ENCODE measurements at regions not wholly inside any gene's neighbourhood (a gene's known extent, or its start where the extent isn't known, plus 50 kb on each side); places are given as distances from the start of the nearest gene placed in this dataset.
A peak's percentile ranks its signal among the peaks of the same experiment; 100 is the strongest.

- no peak for DNase-seq (ENCODE audit: low spot score)
Measured at GRCh38 chr2:66802877-66803276, 368.0 kb downstream of the MEIS1 start.

DNA sequence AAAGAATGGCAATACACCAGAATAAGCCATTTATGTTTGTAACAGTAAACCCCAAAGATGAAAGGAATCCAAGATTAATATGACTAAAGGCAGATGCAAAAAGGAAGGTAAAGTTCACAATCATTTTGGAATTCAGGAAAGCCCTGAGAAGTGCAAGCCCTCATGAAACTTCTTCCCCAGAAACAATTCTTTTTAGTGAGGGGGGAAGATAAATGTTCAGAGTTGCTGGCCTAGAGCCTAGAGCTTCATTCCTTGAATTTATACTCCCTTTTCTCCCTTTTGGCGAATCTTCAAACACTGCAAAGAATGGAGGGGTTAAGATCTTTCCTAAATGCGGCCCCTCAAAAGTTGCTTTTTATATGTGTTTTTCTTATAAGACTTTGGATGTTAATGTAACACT is 368.8 kb downstream of the MEIS1 start:
- peak; percentile 8 for DNase-seq (ENCODE audit: low spot score)

DNA sequence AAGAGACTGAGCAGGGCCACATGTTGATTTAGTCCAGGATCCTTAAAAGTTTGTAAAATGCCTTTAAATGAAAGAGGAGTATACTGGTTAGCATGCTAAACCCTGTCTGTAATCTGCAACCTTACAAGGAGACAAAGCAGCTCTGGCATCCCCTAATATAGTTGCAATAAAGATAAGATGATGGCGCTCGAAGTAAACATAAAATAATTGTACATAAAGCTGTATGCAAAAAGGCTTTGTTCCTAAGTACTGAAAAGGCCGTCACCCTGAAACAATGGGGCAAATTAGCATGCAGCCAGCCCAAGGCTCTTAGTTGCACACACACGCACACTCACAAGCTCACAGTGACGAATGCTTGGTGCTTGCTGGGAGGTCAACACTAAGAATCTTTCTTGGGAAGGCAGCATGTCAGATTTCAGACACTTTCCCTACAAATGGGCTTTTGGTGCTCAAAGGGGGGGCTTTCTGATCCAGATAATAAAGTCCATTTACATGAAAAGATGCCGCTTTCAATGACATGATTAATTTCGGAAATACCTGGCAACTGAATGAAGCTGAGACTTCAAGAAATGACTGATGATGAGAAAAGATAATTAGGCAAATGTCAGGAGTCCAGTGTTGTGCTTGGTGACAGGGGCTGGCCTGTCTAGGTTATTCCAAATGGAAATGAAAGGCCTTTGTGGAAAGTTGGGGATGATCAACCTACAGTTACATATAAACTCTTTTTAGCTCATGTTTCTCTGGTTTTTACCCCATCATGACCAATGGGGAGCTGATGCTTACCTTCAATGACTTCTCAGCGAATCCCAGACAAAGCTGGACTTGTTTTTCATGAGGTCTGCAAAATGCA is 370.3 kb downstream of the MEIS1 start:
- DNase-seq (ENCODE audit: low spot score), result no peak

- DNase-seq (ENCODE audit: low spot score), result no peak
Measured at GRCh38 chr2:66805968-66806367, 371.0 kb downstream of the MEIS1 start.

DNA sequence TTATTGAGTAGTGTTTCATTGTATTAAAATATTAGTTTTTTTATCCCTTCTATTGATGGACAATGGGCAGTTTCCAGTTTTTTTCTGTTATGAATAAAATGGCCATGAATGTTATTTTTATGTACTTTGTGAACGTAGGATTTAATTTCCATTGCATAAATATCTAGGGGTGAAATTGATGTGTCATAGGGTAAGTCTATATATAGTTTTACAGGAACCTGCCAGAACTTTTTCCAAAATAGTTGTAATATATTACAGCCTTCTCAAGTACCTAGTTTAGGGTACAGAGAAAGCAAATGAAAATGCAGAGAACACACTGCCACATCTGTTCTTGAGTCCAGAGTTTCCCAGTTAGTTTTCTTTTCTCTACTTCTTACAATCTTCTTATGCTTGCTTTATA is 378.6 kb downstream of the MEIS1 start:
- no peak for DNase-seq (ENCODE audit: low spot score)

DNA sequence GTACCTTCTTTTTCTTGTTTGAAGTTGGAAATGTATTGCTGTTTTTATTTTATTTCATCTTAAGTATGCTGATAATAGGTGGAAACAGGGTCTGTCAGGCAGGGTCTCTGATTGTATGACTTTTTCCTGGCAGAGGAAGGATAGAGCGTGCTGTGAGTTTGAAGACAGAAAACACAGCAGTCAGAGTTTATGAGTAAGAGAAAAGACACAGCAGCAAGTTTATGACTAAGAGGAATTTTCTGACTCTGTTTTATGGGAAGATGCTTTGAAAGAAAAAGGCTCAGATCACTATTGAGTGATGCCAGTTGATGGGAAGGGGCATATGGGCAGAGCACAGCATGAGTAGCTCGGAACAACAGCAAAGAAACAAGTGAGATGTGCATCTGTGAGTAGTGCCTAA is 379.1 kb downstream of the MEIS1 start:
- no peak for DNase-seq (ENCODE audit: low spot score)

- DNase-seq (ENCODE audit: low spot score), result no peak
Measured at GRCh38 chr2:66814916-66815315, 380.0 kb downstream of the MEIS1 start.

- DNase-seq (ENCODE audit: low spot score), result no peak
Measured at GRCh38 chr2:66815886-66816285, 381.0 kb downstream of the MEIS1 start.

DNA sequence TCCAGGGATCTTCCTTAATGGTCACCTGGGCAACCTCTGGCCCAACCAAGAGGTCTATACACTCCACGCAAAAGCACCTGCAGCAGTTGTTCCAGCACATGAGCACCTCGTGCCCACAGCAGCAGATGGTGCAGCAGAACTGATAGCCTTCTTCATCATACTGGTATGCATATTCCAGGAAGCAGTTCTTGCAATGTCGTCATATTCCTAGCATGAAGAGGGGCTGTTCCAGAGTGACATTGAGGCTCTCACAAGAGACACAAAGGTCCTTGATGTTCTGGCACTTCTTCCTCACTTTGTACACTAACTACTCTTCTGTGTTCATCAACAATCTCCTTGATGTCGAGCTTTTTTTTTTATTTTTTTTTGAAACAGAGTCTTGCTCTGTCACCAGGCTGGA is 386.2 kb downstream of the MEIS1 start:
- no peak for DNase-seq (ENCODE audit: low spot score)

DNA sequence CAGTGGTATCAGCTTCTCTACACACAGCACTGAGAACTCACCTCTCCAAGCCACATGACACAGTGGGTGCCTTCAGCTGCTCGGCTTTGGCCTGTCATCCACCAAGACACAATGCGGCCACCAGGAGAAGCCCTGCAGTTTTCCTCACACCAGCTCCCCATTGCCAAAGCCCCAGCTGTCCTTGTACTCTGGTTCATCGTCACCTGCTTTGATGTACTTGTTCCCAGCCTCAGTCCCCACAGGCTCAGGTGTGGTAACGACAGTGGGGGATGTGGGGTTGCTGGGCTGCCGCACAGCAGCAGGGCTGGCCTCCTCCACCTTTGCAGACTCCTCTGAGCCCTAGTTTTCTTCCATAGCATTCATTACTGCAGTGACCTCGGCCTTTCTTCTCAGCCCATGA is 387.3 kb downstream of the MEIS1 start:
- DNase-seq (ENCODE audit: low spot score), result no peak

- no peak for DNase-seq (ENCODE audit: low spot score)
Measured at GRCh38 chr2:66824926-66825325, 390.0 kb downstream of the MEIS1 start.

DNA sequence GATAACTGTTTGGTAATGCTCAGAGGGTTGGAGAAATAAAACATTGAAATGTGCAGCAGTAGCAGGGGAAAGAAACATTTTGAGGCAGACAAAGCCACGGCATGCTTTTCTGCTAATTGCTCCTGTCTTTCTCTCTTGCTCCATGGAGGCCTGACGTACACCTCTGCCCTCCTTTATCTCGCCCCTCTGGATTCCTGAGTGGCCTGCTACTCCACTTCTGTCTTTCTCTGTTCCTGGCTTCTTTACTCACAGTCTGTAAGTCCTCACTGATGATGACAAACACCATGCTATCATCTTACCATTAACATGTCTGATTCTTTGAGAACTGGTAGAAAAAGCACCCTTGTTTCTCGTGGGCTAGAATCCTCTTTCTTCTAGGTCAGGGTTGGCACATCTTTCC is 392.9 kb downstream of the MEIS1 start:
- DNase-seq (ENCODE audit: low spot score), result no peak

- no peak for DNase-seq (ENCODE audit: low spot score)
Measured at GRCh38 chr2:66828876-66829275, 394.0 kb downstream of the MEIS1 start.

DNA sequence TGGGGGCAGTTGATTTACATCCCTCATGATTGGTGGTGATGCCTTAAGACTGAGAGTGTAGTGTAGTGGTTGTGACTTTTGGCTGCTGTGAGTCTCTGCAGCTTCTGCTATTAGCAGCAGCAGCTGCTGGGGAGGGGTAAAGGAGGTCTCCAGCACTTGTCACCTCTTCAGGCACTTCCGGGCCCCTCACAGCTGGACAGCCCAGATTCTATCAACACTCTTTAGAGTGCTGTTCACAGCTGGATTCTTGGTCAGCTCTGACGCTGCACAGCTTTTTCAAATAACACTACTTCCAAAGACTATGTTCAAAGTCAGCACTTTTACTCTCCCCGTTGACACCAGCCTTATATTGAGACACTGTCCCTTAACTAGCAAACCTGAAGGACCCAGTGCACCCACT is 396.0 kb downstream of the MEIS1 start:
- DNase-seq (ENCODE audit: low spot score), result no peak

- no peak for DNase-seq (ENCODE audit: low spot score)
Measured at GRCh38 chr2:66832646-66833435, 397.9 kb downstream of the MEIS1 start.

DNA sequence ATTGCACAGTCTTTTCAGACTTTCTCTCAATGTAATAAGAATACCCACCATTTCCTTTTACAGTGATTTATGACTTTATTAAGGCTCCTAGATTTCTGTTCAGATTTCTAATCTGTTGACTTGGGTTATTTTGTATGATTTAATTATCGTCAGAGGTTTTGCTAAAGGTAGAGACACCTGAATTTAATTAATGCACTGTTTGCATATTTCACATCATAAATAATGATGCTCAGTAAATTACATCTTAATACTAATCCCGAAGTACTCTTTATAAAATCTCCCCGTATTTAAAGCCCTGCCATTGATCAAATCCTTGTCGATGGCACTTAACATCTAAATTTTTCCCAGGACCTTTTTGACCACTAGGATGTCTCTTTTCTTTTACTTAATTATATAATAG is 399.9 kb downstream of the MEIS1 start:
- no peak for DNase-seq (ENCODE audit: low spot score)

DNA sequence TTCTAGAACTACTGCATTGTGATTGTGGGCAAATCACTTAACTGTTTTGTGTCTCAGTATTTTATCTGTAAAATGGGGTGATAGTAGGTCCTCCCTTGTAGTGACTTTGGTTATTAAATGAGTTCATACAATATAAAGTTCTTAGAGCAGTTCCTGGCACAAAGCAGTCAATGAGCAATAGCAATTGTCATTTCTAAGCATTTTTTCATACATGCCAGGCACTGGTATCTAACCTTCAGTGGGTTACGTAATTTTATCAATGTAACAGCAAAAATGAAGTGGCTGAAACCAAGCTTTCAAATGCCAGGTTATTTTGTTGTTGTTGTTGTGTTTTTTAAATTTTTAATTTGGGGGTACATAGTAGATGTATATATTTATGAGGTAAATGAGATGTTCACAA is 401.9 kb downstream of the MEIS1 start:
- DNase-seq (ENCODE audit: low spot score), result no peak

DNA sequence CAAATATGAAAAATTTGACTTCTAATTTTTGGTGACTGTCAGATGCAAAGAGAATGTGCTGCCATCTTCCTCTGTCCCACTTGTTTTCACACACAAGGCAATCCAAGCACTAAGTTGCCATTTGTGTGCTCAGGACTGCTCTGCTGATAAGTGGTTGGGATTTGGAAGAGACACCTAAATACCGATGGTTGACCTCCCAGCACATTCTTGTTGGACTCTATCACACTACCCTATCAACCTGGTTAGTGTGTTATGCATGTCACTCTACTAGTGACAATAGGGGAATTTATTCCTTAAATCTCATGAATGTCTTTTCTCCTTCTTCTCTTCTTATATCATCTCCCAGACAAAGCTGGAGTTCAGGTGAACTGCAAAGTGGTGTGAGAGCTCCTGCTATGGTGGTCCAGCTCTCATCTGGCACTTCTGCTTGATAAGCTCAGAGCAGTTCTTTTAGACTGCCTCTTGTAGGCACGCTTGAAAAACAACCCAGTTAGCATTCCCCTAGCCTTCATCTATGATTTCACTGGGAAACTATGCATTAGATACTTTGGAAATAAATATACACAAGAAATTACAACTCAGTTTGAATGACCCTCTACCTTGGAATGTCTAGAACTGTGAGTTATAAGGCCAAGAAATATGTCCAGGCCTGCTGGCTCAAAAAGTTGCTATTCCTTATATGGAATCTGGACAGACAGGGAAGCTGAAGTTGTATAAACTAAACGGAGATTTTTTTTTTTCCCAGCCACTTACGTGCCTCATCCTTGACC is 404.8 kb downstream of the MEIS1 start:
- DNase-seq (ENCODE audit: low spot score), result peak; percentile 82

DNA sequence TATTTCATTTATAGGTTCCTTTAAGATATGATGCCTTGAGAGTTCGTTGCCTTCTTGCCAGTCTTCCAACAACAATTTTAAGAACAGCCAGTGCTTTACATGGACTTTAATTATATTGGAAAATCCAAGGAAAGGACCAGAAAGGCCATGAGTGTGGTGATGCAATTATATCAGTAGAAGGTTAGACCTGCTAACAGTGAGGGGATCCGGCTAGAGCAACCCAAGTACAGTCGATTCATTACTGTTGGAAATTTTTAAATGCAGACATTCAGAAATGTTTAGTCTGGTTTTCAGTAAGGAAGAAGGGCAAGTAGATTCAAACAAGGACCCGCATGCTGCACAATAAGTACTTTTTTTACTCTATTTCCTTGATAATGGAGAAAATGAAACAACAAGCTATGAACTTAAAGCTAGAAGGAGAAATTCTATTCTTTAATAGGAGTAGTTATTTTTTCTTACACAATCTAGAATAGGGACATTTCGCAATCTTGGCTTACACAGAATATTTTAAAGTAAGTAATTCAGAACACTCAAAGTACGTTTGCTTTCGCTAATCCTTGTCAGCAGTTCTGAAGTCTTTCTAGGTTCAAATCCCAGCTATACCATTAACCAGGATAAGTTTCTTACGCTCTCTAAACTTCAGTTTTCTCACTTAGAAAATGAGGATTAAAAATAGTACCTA is 405.5 kb downstream of the MEIS1 start:
- DNase-seq (ENCODE audit: low spot score), result no peak

- no peak for DNase-seq (ENCODE audit: low spot score)
Measured at GRCh38 chr2:66843847-66844246, 408.9 kb downstream of the MEIS1 start.

GRCh38 chr2:66845307-66845706 is 410.4 kb downstream of the MEIS1 start:
- DNase-seq (ENCODE audit: low spot score), result no peak

- DNase-seq (ENCODE audit: low spot score), result no peak
Measured at GRCh38 chr2:66846887-66847286, 412.0 kb downstream of the MEIS1 start.

All from GM03348 (cell line).